Nucleus accumbens (tissue), 56 donors: ENCODE measurements at regions not wholly inside any gene's neighbourhood (a gene's known extent, or its start where the extent isn't known, plus 50 kb on each side); places are given as distances from the start of the nearest gene placed in this dataset.

Experiments
- DNase-seq, 56 donors: peaks; one replicate each; lab custom pipeline; 2025; lab: John Stamatoyannopoulos, UW

- no peak for DNase-seq
Observed at GRCh38 chr3:127461286-127461910, 129.1 kb downstream of the TPRA1 start.

- no peak for DNase-seq
Observed at GRCh38 chr3:127459891-127460290, 130.6 kb downstream of the TPRA1 start.

GRCh38 chr3:127458696-127459604, 131.6 kb downstream of the TPRA1 start:
- peak in 2 of 56 donors; percentile 6 to 25 for DNase-seq

GRCh38 chr3:127457546-127458145, 132.9 kb downstream of the TPRA1 start:
- no peak for DNase-seq

- DNase-seq, result peak in 6 of 56 donors; percentile 23 to 40 (median 28)
Observed at GRCh38 chr3:127457094-127457475, 133.4 kb downstream of the TPRA1 start.

- peak in 11 of 56 donors; percentile 7 to 50 (median 34) for DNase-seq
Observed at GRCh38 chr3:127456471-127457093, 134.0 kb downstream of the TPRA1 start.

GRCh38 chr3:127455541-127456450, 134.7 kb downstream of the TPRA1 start:
- DNase-seq, result peak in 48 of 56 donors; percentile 7 to 85 (median 44)

- no peak for DNase-seq
Observed at GRCh38 chr3:127454968-127455367, 135.6 kb downstream of the TPRA1 start.

GRCh38 chr3:127454051-127454450, 136.5 kb downstream of the TPRA1 start:
- no peak for DNase-seq

GRCh38 chr3:127452321-127452821, 138.2 kb downstream of the TPRA1 start:
- peak in 3 of 56 donors; percentile 6 to 42 (median 22) for DNase-seq

- DNase-seq, result no peak
Observed at GRCh38 chr3:127451321-127451720, 139.2 kb downstream of the TPRA1 start.

- DNase-seq, result no peak
Observed at GRCh38 chr3:127450331-127450730, 140.2 kb downstream of the TPRA1 start.

GRCh38 chr3:127449486-127450212, 140.9 kb downstream of the TPRA1 start:
- DNase-seq, result no peak

GRCh38 chr3:127448671-127449070, 141.9 kb downstream of the TPRA1 start:
- no peak for DNase-seq

- DNase-seq, result no peak
Observed at GRCh38 chr3:127448161-127448561, 142.4 kb downstream of the TPRA1 start.

GRCh38 chr3:127446756-127447155, 143.8 kb downstream of the TPRA1 start:
- no peak for DNase-seq

- no peak for DNase-seq
Observed at GRCh38 chr3:127445581-127446343, 144.8 kb downstream of the TPRA1 start.

GRCh38 chr3:127444761-127445160, 145.8 kb downstream of the TPRA1 start:
- no peak for DNase-seq
